IMR-90 (cell line): ENCODE measurements at regions not wholly inside any gene's neighbourhood (a gene's known extent, or its start where the extent isn't known, plus 50 kb on each side); places are given as distances from the start of the nearest gene placed in this dataset.

ENCODE experiments used
- ATAC-seq: fragments of 200-7000 bp; cut with Tn5 transposase; 2 replicates; pipeline ENCODE4 v1.9.1; 2020; ENCODE audit warnings: low read depth, mild to moderate bottlenecking, moderate library complexity
- BruUV-seq: library from RNA; stranded (reverse); fragments of 400-500 nt; replicated peaks from 2 replicates; lab custom pipeline; 2021; lab: Mats Ljungman, UMichigan
- CTCF ChIA-PET: fragments of 300-600 bp; formaldehyde crosslinking; extraction: SDS; loops from one replicate; lab custom pipeline; 2021; ENCODE audit warnings: antibody characterized with exemption; lab: Yijun Ruan, JAX
- POLR2A ChIA-PET: fragments of 300-600 bp; sonication (Branson Sonifier 250); formaldehyde crosslinking; loops from one replicate; lab custom pipeline; 2022; ENCODE audit warnings: antibody characterized with exemption; ENCODE audit not compliant: unreplicated experiment; lab: Charles Lee
- DNase-seq: peaks from one replicate; pipeline ENCODE4 v3.0.0; 2013
- H2AFZ ChIP-seq: replicated peaks from 2 replicates; pipeline ENCODE3; 2013; ENCODE audit warnings: low read length, mild to moderate bottlenecking; ENCODE audit not compliant: poor library complexity
- H2AK5ac ChIP-seq: 2 replicates; pipeline ENCODE4 v1.6.1; 2013; ENCODE audit warnings: low read depth, low read length, inconsistent platforms
- H2AK9ac ChIP-seq: replicated peaks from 2 replicates; pipeline ENCODE3; 2013; ENCODE audit warnings: mild to moderate bottlenecking, low read depth, low read length, moderate library complexity; ENCODE audit not compliant: poor library complexity
- H2BK120ac ChIP-seq: 2 replicates; pipeline ENCODE4 v1.6.1; 2013; ENCODE audit warnings: low read depth, low read length, inconsistent platforms
- H2BK15ac ChIP-seq: 3 replicates; pipeline ENCODE4 v1.6.1; 2013; ENCODE audit warnings: low read depth, low read length, inconsistent platforms
- H2BK20ac ChIP-seq: 2 replicates; pipeline ENCODE4 v1.6.1; 2013; ENCODE audit warnings: low read depth, mild to moderate bottlenecking, inconsistent platforms, low read length, moderate library complexity
- H2BK5ac ChIP-seq: 2 replicates; pipeline ENCODE4 v1.6.1; 2013; ENCODE audit warnings: mild to moderate bottlenecking, low read depth, low read length, inconsistent platforms; ENCODE audit not compliant: poor library complexity, severe bottlenecking
- H3K14ac ChIP-seq: replicated peaks from 2 replicates; pipeline ENCODE4 v1.6.1; 2013; ENCODE audit warnings: low read depth, low read length, inconsistent platforms
- H3K18ac ChIP-seq: 2 replicates; pipeline ENCODE4 v1.6.1; 2013; ENCODE audit warnings: low read depth, low read length, control low read depth
- H3K23ac ChIP-seq: 2 replicates; pipeline ENCODE4 v1.6.1; 2013; ENCODE audit warnings: low read depth, low read length, inconsistent platforms
- H3K27ac ChIP-seq: 2 replicates; pipeline ENCODE4 v1.5.1; 2013; ENCODE audit warnings: mild to moderate bottlenecking, control low read depth, low read length; ENCODE audit not compliant: insufficient read depth
- H3K27me3 ChIP-seq: 2 replicates; pipeline ENCODE4 v1.6.1; 2013; ENCODE audit warnings: low read length; ENCODE audit not compliant: control insufficient read depth, insufficient read depth
- H3K36me3 ChIP-seq: 2 replicates; pipeline ENCODE4 v1.6.1; 2013; ENCODE audit warnings: low read length, mixed read lengths; ENCODE audit not compliant: control insufficient read depth, insufficient read depth
- H3K4ac ChIP-seq: 2 replicates; pipeline ENCODE4 v1.6.1; 2013; ENCODE audit warnings: low read depth, low read length, inconsistent platforms
- H3K4me1 ChIP-seq: 2 replicates; pipeline ENCODE4 v1.6.1; 2013; ENCODE audit warnings: low read length, mixed read lengths; ENCODE audit not compliant: control insufficient read depth, insufficient read depth
- H3K4me2 ChIP-seq: 2 replicates; pipeline ENCODE4 v1.6.1; 2013; ENCODE audit warnings: low read depth, mild to moderate bottlenecking, control low read depth, low read length, moderate library complexity
- H3K4me3 ChIP-seq: 2 replicates; pipeline ENCODE4 v1.5.1; 2013; ENCODE audit warnings: low read depth, mild to moderate bottlenecking, control low read depth, low read length, moderate library complexity; ENCODE audit not compliant: insufficient read depth
- H3K56ac ChIP-seq: 2 replicates; pipeline ENCODE4 v1.6.1; 2013; ENCODE audit warnings: low read length, inconsistent platforms; ENCODE audit not compliant: insufficient read depth; ENCODE audit errors: extremely low read depth
- H3K79me1 ChIP-seq, 2 experiments: 2 replicates each; pipeline ENCODE4 v1.6.1; 2013; ENCODE audit warnings: low read length in 2 of 2, inconsistent platforms in 1 of 2, low read depth in 1 of 2
- H3K9ac ChIP-seq: 2 replicates; pipeline ENCODE4 v1.6.1; 2013; ENCODE audit warnings: low read depth, low read length, control low read depth
- H3K9me1 ChIP-seq: 2 replicates; pipeline ENCODE4 v1.6.1; 2013; ENCODE audit warnings: low read length, inconsistent platforms; ENCODE audit not compliant: insufficient read depth
- H3K9me3 ChIP-seq: 2 replicates; pipeline ENCODE4 v1.6.1; 2013; ENCODE audit warnings: low read length; ENCODE audit not compliant: control insufficient read depth, insufficient read depth
- H4K20me1 ChIP-seq: 2 replicates; pipeline ENCODE4 v1.6.1; 2013; ENCODE audit warnings: low read length, inconsistent platforms; ENCODE audit not compliant: insufficient read depth
- H4K5ac ChIP-seq: 2 replicates; pipeline ENCODE4 v1.6.1; 2013; ENCODE audit warnings: mild to moderate bottlenecking, low read depth, low read length, control low read depth
- H4K8ac ChIP-seq, 2 experiments: 2 replicates each; pipeline ENCODE4 v1.6.1; 2013; ENCODE audit warnings: low read depth in 2 of 2, low read length in 2 of 2, control low read depth in 1 of 2, inconsistent platforms in 1 of 2
- H4K91ac ChIP-seq: 2 replicates; pipeline ENCODE4 v1.6.1; 2013; ENCODE audit warnings: low read depth, low read length, inconsistent platforms; ENCODE audit not compliant: insufficient read depth
- BHLHE40 ChIP-seq: fragments of 150-350 bp; IDR thresholded peaks from 2 replicates; pipeline ENCODE4 v1.6.1; 2016; ENCODE audit warnings: mild to moderate bottlenecking, low read depth, low read length
- CHD1 ChIP-seq: IDR thresholded peaks from 2 replicates; pipeline ENCODE4 v1.6.1; 2012; ENCODE audit warnings: low read depth, low read length, improper control_type of control experiment
- CTCF ChIP-seq: conservative IDR thresholded peaks from 2 replicates; pipeline ENCODE4 v1.5.1; 2012; ENCODE audit warnings: mild to moderate bottlenecking, low read depth, low read length, improper control_type of control experiment
- FOS ChIP-seq: fragments of 150-350 bp; IDR thresholded peaks from 2 replicates; pipeline ENCODE4 v1.6.1; 2016; ENCODE audit warnings: low read depth, low read length
- MAZ ChIP-seq: IDR thresholded peaks from 2 replicates; pipeline ENCODE4 v1.6.1; 2012; ENCODE audit warnings: low read depth, mild to moderate bottlenecking, low read length, improper control_type of control experiment, moderate library complexity, borderline replicate concordance
- MXI1 ChIP-seq: IDR thresholded peaks from 2 replicates; pipeline ENCODE4 v1.6.1; 2012; ENCODE audit warnings: low read depth, mild to moderate bottlenecking, low read length, moderate library complexity, borderline replicate concordance
- NFE2L2 ChIP-seq: fragments of 150-350 bp; IDR thresholded peaks from 2 replicates; pipeline ENCODE4 v1.6.1; 2016; ENCODE audit warnings: low read depth, mild to moderate bottlenecking, low read length
- POLR2A ChIP-seq: IDR thresholded peaks from 2 replicates; pipeline ENCODE4 v1.6.1; 2012; ENCODE audit warnings: mild to moderate bottlenecking, low read depth, low read length
- RAD21 ChIP-seq: IDR thresholded peaks from 2 replicates; pipeline ENCODE4 v1.6.1; 2012; ENCODE audit warnings: low read length, improper control_type of control experiment
- RCOR1 ChIP-seq: IDR thresholded peaks from 2 replicates; pipeline ENCODE4 v1.6.1; 2012; ENCODE audit warnings: mild to moderate bottlenecking, low read length, improper control_type of control experiment; ENCODE audit not compliant: insufficient replicate concordance
- RFX5 ChIP-seq: IDR thresholded peaks from 2 replicates; pipeline ENCODE4 v1.8.0; 2012; ENCODE audit warnings: low read depth, mild to moderate bottlenecking, low read length, moderate library complexity
- WGBS, 2 experiments: methylation state at CpG; one replicate each; pipeline versions ENCODE4 v1.1.5 to v1.1.7; 2013; ENCODE audit warnings: missing lambda C conversion rate in 2 of 2; ENCODE audit not compliant: insufficient read length in 1 of 2; ENCODE audit errors: extremely low coverage in 2 of 2; 5-methylcytosine and 5-hydroxymethylcytosine counted together
- dilution Hi-C: fragments of 300-500 bp; cut with HindIII; formaldehyde crosslinking; loops from one replicate; pipeline ENCODE4 v1.14.3; 2018; ENCODE audit warnings: low sequenced_read_pairs; ENCODE audit not compliant: unreplicated experiment
- in situ Hi-C: fragments of 300-500 bp; cut with MboI; formaldehyde crosslinking; loops from 3 replicates; pipeline ENCODE4 v1.14.3; 2019; ENCODE audit warnings: low sequenced_read_pairs, inconsistent platforms, mixed read lengths
- intact Hi-C: fragments of 100-400 bp; cut with micrococcal nuclease; formaldehyde crosslinking; loops from 2 replicates; pipeline ENCODE4 v1.10.0; 2022

GRCh38 chr5:54870271-54870670 is 115.1 kb downstream of the ESM1 start:
- Histone ChIP-seq H2BK15ac (no peak overlapping the region), H3K9ac (no peak overlapping the region), H3K9me1 (peaks cover 3% of the 10 kb centered on the region; the same call in 1 of the 2 replicates), H2BK5ac (no peak overlapping the region), H3K79me1 (no peaks in the 10 kb centered on the region), H3K9me3 (no peaks in the 10 kb centered on the region), H3K27me3 (peaks cover 7% of the 10 kb centered on the region; the same call in 1 of the 2 replicates), H2AK5ac (no peak overlapping the region), H4K5ac (no peak overlapping the region), H2AFZ (no peak overlapping the region), H4K20me1 (no peaks in the 10 kb centered on the region), H3K4me3 (no peak overlapping the region), H3K18ac (no peak overlapping the region; the same call in 1 of the 2 replicates), H2AK9ac (peak overlapping the region; percentile 15), H3K4me2 (no peak overlapping the region), H3K23ac (no peak overlapping the region), H3K56ac (no peak overlapping the region), H4K8ac (no peak overlapping the region), H2BK120ac (no peak overlapping the region), H4K91ac (no peak overlapping the region), H3K4ac (no peak overlapping the region), H2BK20ac (no peak overlapping the region), H3K4me1 (peaks cover 9% of the 10 kb centered on the region), H3K14ac (0 out of 2 replicates have a peak overlapping the region, but pooled peaks have one; percentile 44), H3K36me3 (no peaks in the 10 kb centered on the region), H3K27ac (no peak overlapping the region)
- BruUV-seq, result no TSS peak
- dilution Hi-C loops, result no loop called here
- no peak for TF ChIP-seq NFE2L2
- no peak for TF ChIP-seq CHD1
- no peak for TF ChIP-seq FOS
- no peak for TF ChIP-seq RFX5
- TF ChIP-seq POLR2A, result no peak
- no peak for TF ChIP-seq RCOR1
- TF ChIP-seq MXI1, result no peak
- no peak for TF ChIP-seq BHLHE40
- no peak for TF ChIP-seq RAD21
- TF ChIP-seq MAZ, result no peak
- TF ChIP-seq CTCF, result no peak
- no peak for DNase-seq
- POLR2A ChIA-PET, result no interaction called here
- WGBS, 2 experiments, result no CpG with 5 or more reads among the region's 3 CpGs
- in situ Hi-C loops, result no loop called here
- CTCF ChIA-PET, result no interaction called here
- ATAC-seq, result no peak
- intact Hi-C loops, result no loop called here
